Mucosa of rectum (tissue), 2 donors: ENCODE measurements at regions not wholly inside any gene's neighbourhood (a gene's known extent, or its start where the extent isn't known, plus 50 kb on each side); places are given as distances from the start of the nearest gene placed in this dataset.

ENCODE experiments used
- H3K27ac ChIP-seq, 2 donors: one replicate each; pipeline ENCODE4 v1.7.0; 2013; ENCODE audit warnings: inconsistent platforms in 2 of 2, low read depth in 2 of 2, low read length in 2 of 2
- H3K27me3 ChIP-seq, 2 donors: one replicate each; pipeline ENCODE4 v1.7.0; 2013; ENCODE audit warnings: low read length in 2 of 2; ENCODE audit not compliant: control insufficient read depth in 2 of 2, insufficient read depth in 2 of 2
- H3K36me3 ChIP-seq, 2 donors: one replicate each; pipeline ENCODE4 v1.7.0; 2013; ENCODE audit warnings: low read length in 2 of 2; ENCODE audit not compliant: control insufficient read depth in 2 of 2, insufficient read depth in 2 of 2
- H3K4me1 ChIP-seq, 2 donors: one replicate each; pipeline ENCODE4 v1.7.0; 2013; ENCODE audit warnings: low read length in 2 of 2, mild to moderate bottlenecking in 1 of 2; ENCODE audit not compliant: control insufficient read depth in 2 of 2, insufficient read depth in 2 of 2
- H3K4me3 ChIP-seq, 2 donors: one replicate each; pipeline ENCODE4 v1.7.0; 2013; ENCODE audit warnings: low read length in 2 of 2
- H3K9ac ChIP-seq, 2 donors: one replicate each; pipeline ENCODE4 v1.7.0; 2013; ENCODE audit warnings: low read length in 2 of 2, low read depth in 1 of 2, mild to moderate bottlenecking in 1 of 2
- H3K9me3 ChIP-seq, 2 donors: one replicate each; pipeline ENCODE4 v1.7.0; 2013; ENCODE audit warnings: low read length in 2 of 2; ENCODE audit not compliant: control insufficient read depth in 2 of 2
- donor health status: healthy.
- donor health status: Normal muscosa, but diverticular disease.

DNA sequence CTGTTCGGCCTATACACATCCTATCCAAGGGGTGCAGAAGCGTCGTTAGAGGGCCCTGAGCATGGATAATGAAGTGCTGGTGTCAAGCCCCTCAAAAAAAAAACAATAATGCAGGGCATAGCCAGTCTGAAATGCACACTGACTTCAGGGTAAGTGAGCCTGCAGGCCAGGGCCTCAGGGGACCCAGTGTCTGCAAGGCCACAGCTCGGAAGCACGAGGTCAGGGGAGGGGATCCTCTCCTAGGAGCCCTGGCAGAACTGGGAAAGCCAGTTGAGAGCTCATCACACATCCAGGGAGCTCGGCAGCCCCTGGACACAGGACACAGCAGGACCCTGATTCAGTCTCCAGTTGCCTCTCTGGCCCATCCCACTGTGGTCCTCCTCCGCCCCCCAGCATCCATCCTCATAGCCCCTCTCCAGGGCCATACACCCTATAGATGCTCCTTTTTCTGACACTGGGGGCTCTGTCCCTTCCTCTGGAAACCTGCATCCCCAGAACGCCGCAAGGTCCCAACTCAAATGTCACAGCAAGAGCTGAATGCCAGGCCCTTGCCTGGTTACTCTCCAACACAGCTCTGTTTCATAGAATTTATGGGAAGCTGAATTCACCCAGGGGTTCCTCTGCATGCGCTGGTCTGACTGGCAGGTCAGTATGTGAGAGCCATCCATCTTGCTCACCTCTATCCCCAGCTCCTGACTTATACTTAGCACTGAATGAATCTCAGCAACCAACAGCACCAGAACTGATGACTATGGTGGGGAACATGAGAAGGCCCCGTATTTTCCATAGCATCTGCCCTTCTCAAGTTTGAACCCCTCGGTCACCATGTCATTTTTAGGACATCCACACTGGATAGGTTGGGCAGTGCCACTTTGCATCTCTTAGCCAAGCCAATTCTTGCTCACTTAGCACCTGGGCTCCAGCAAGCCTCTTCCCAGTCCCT lies 717.0 kb upstream of the IGFBP3 start:
- Histone ChIP-seq H3K27me3 (no peaks in the 10 kb centered on the region), H3K36me3 (no peaks in the 10 kb centered on the region), H3K9me3 (no peaks in the 10 kb centered on the region), H3K4me3 (no peak overlapping the region), H3K9ac (no peak overlapping the region), H3K27ac (no peak overlapping the region), H3K4me1 (no peaks in the 10 kb centered on the region)

DNA sequence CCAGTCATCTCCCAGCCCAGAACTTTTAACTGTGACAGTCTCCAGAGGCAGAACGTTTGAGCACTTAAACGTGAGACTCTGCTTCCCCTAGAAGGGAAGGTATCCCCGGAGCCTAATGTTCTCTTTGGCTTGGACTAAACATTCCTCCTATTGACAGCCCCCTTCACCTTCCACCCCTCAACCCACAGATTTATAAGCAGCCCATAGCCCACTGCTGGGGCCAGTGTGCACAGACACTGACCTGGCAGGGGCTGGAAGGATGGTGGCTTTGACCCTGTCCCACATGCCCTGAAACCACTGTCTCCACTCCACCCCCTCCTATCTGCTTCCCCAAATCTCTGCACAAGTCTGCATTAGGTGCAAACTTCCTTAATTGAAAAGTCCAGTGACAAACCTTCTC lies 715.0 kb upstream of the IGFBP3 start:
- H3K4me3 ChIP-seq: no peak overlapping the region
- no peak overlapping the region for H3K27ac ChIP-seq
- H3K9ac ChIP-seq: no peak overlapping the region

DNA sequence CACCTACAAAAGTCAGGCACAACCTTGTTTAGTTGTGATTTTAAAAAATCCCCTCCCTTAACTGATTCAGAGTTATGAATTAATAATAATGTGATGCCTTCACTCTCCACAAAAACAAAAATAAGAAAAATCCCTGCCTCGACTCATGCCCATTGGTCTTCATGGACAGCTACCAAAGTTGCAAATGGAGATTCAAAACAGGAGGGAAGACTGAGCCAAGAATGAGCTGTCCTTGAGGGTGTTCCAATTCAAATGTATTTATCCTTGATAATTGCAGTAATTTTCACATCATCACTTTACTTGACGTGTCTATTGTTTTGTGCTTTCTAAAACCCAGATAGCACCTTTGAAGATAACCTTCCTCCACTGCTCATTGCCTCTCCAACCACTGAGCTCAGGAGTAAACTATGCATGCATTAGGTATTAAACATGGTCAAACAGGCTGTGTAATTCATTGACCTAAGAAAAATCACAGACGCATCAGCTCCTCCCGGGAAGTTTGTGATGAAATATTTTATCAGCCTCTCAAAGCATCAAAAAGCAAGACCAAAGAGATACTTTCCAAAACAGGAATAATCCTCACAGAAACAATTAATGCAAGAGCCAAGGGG lies 712.7 kb upstream of the IGFBP3 start:
- H3K4me1 ChIP-seq: no peaks in the 10 kb centered on the region
- H3K36me3 ChIP-seq: no peaks in the 10 kb centered on the region
- no peak overlapping the region for H3K9ac ChIP-seq

More for the DNA sequence above, 715.0 kb upstream of the IGFBP3 start:
- no peaks in the 10 kb centered on the region for H3K9me3 ChIP-seq
- no peaks in the 10 kb centered on the region for H3K36me3 ChIP-seq
- no peaks in the 10 kb centered on the region for H3K4me1 ChIP-seq
- no peaks in the 10 kb centered on the region for H3K27me3 ChIP-seq

DNA sequence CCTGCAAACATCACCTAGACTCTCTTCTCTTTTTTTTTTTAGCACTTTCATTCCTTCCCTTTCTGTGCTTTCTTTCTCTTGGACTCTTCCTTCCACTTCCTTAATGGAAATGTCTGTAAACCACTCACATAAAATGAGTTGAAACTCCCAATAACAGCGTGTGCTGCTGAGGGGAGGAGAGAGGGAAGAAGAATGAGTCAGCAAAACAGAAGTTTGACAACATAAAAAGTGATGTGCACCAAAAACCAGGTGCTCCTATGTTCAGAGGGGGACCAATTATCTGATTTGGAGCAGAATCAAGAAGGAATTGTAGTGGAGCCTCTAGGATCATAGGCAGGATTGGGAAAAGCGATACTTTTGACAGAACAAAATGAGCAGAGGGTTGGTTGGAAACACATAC lies 712.1 kb upstream of the IGFBP3 start:
- H3K27ac ChIP-seq: no peak overlapping the region
- H3K9ac ChIP-seq: no peak overlapping the region
- H3K36me3 ChIP-seq: no peaks in the 10 kb centered on the region
- H3K4me1 ChIP-seq: no peaks in the 10 kb centered on the region
- H3K4me3 ChIP-seq: no peak overlapping the region
- no peaks in the 10 kb centered on the region for H3K27me3 ChIP-seq
- H3K9me3 ChIP-seq: no peaks in the 10 kb centered on the region

More for the DNA sequence above, 712.7 kb upstream of the IGFBP3 start:
- Histone ChIP-seq H3K27ac (no peak overlapping the region), H3K27me3 (no peaks in the 10 kb centered on the region), H3K9me3 (no peaks in the 10 kb centered on the region), H3K4me3 (no peak overlapping the region)

DNA sequence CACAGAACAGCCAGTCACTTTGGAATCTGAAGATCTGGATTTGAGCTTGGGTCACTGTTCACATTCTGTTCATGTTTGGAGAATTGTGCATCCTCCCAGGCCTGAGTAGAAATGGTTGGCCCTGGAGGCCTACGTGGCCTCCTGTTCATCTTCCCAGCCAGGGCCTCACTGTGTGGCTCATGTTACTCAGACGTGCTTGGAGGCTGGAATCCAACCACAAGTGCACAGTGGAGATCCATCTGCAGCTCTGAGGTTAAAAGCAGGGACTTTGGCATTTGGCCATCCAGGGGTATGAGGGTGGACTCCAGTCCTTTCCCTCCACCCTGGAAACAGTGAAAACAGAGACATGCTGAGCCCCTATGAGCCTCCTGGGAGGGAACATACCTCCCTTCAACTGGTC lies 709.0 kb upstream of the IGFBP3 start:
- Histone ChIP-seq H3K9ac (no peak overlapping the region), H3K27ac (no peak overlapping the region), H3K4me1 (no peaks in the 10 kb centered on the region), H3K4me3 (no peak overlapping the region), H3K9me3 (no peaks in the 10 kb centered on the region), H3K36me3 (no peaks in the 10 kb centered on the region), H3K27me3 (no peaks in the 10 kb centered on the region)

- H3K4me1 ChIP-seq: no peaks in the 10 kb centered on the region
- no peak overlapping the region for H3K9ac ChIP-seq
- H3K4me3 ChIP-seq: no peak overlapping the region
- H3K9me3 ChIP-seq: no peaks in the 10 kb centered on the region
- no peaks in the 10 kb centered on the region for H3K36me3 ChIP-seq
- no peak overlapping the region for H3K27ac ChIP-seq
- H3K27me3 ChIP-seq: no peaks in the 10 kb centered on the region
These were observed 707.3 kb upstream of the IGFBP3 start for GRCh38 chr7:46628389-46628788.

GRCh38 chr7:46626691-46627310 lies 705.7 kb upstream of the IGFBP3 start:
- no peak overlapping the region for H3K9ac ChIP-seq
- no peaks in the 10 kb centered on the region for H3K36me3 ChIP-seq
- H3K9me3 ChIP-seq: no peaks in the 10 kb centered on the region

DNA sequence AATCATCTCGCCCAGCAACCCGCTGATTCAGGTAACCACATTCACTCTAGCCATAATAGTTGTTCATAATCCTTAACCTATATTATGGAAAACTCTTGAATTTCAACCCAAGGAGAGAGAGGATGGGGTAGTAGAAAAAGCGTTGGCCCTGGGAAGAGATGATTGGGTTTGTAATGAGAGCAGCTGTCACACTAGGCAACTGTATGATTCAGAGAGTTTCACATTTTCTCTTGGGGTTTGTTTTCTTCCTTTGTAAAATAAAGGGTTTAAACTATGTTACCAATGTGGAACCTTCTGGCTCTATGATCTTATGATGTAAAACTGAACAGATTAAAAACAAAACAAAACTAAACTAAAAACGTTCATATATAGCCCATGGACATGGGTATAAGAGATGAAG lies 705.2 kb upstream of the IGFBP3 start:
- H3K27me3 ChIP-seq: no peaks in the 10 kb centered on the region
- no peaks in the 10 kb centered on the region for H3K36me3 ChIP-seq
- no peak overlapping the region for H3K27ac ChIP-seq
- no peak overlapping the region for H3K4me3 ChIP-seq
- H3K4me1 ChIP-seq: no peaks in the 10 kb centered on the region
- no peaks in the 10 kb centered on the region for H3K9me3 ChIP-seq
- no peak overlapping the region for H3K9ac ChIP-seq

More at GRCh38 chr7:46626691-46627310, 705.7 kb upstream of the IGFBP3 start:
- Histone ChIP-seq H3K4me3 (no peak overlapping the region), H3K27me3 (no peaks in the 10 kb centered on the region), H3K27ac (no peak overlapping the region), H3K4me1 (no peaks in the 10 kb centered on the region)

GRCh38 chr7:46625032-46625431 lies 704.0 kb upstream of the IGFBP3 start:
- no peak overlapping the region for H3K9ac ChIP-seq
- no peaks in the 10 kb centered on the region for H3K9me3 ChIP-seq
- H3K27ac ChIP-seq: no peak overlapping the region
- no peaks in the 10 kb centered on the region for H3K27me3 ChIP-seq
- no peak overlapping the region for H3K4me3 ChIP-seq
- no peaks in the 10 kb centered on the region for H3K36me3 ChIP-seq
- H3K4me1 ChIP-seq: no peaks in the 10 kb centered on the region

- Histone ChIP-seq H3K9ac (no peak overlapping the region), H3K36me3 (no peaks in the 10 kb centered on the region), H3K9me3 (no peaks in the 10 kb centered on the region), H3K4me3 (no peak overlapping the region), H3K4me1 (no peaks in the 10 kb centered on the region), H3K27ac (no peak overlapping the region), H3K27me3 (no peaks in the 10 kb centered on the region)
These were observed 701.2 kb upstream of the IGFBP3 start for GRCh38 chr7:46622251-46622650.
